ENCODE measurements at regions not wholly inside any gene's neighbourhood (a gene's known extent, or its start where the extent isn't known, plus 50 kb on each side); places are given as distances from the start of the nearest gene placed in this dataset.
"Not testable (repeated sequence)": the region's sequence is repeated elsewhere in the genome, so short reads cannot be mapped to it uniquely, and the experiment has no call there.

DNA sequence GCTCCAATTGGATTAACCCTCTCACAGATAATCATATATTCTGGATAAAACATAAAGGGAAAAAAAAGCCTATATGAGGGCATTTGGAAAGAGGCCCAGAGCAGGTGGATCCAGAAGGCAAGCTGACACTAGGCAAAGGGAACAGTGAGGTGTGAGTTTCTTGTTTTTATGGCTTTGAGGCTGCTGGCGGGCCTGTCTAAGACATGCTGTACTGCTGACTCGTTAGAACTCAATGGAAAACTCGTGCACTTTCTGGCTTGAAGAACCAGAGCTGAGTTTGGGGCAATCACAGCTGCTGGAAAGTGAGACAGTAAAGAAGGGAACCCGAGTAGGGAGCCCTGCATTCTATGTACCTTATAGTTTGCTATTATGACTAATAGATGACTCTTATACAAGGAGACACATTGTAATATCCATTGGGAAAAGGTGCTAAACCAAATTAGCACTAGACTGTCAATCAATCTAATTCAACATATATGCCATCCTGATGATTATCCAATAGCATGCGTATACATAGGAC lies 637.1 kb downstream of the GATA3 start:
- no peak for DNase-seq (ENCODE audit: low read depth)

DNA sequence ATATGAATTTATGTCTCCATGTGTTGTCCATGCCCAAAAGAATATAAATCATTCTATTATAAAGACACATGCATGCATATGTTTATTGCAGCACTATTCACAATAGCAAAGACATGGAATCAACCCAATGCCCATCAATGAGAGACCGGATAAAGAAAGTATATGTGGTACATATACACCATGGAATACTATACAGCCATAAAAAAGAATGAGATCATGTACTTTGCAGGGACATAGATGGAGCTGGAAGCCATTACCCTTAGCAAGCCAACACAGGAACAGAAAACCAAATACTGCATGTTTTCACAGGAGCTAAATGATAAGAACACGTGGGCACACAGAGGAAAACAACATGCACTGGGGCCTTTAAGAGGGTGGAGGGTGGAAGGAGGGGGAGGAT lies 639.1 kb downstream of the GATA3 start:
- DNase-seq (ENCODE audit: low read depth), result not testable (repeated sequence)

DNA sequence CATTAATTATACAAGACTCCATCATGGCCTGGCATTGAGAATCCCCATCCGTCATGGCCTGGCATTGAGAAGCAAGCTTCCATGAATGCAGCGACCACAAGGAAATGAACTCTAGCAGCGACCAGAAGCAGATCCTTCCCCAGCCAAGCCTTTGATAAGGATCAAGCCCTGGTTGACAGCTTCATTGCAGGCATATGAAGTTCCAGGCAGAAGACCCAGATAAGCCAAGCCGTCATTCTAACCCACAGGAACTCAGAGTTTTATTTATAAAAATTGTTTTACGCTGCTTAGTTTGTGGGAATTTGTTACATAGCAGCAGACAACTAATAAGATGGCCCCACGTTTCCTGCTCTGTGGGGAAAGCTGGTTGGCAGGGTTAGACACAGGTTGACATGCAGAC lies 642.3 kb downstream of the GATA3 start:
- DNase-seq (ENCODE audit: low read depth), result no peak

DNA sequence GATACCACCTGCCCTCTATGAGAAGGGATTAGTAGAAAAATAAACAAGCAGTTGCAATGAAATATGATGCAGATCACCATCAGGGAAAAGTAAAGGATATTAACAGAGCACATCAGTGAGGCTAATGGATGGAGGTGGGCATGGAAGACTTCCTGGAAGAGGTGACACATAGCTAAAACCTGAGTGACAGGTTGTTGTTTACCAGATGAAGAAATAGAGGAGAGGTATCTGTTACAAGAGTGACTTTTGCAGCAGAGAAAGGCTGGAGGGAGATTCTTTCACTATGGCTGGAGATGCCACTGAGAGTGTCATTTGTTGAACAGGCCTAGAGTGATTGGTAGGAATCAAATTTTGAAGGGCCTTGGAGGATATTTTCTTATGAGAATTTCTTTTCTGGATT lies 646.2 kb downstream of the GATA3 start:
- no peak for DNase-seq (ENCODE audit: low read depth)

DNA sequence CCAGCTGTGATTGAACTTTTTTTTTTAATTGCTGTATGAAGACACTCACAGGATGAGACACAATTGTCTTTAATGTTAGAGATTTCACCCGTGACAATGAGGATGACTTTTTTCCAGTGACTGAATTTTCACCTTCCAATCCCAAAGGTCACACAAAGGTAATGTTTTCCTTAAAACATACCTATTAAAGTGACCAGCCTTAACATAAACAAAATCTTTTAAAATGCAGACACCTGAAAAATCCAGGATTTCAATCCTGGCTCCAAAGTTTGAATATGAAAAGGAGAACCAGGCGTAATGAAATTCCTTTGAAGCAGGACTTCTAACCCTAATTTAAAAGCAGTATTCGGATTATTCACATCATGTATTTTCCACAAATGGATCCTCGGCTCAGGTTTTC lies 647.7 kb downstream of the GATA3 start:
- DNase-seq (ENCODE audit: low read depth), result no peak

DNA sequence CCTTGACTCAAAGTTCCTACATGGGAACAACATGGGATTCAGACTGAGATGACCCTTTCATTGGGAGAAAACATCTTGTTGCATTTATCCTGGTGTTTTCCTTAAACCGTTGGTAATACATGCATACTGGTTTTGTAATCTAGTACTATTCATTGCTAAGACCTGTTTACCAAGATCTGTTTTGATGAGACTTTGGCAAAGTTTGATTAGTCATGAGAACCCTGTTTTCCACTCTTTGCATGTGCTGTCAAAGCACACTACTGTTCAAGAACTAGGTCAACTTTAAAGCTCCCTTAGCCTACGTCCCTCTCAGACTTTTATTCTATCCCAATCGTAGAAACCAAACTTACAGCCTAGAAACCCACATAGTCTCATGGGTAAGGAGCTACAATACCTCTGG lies 650.9 kb downstream of the GATA3 start:
- no peak for DNase-seq (ENCODE audit: low read depth)

DNA sequence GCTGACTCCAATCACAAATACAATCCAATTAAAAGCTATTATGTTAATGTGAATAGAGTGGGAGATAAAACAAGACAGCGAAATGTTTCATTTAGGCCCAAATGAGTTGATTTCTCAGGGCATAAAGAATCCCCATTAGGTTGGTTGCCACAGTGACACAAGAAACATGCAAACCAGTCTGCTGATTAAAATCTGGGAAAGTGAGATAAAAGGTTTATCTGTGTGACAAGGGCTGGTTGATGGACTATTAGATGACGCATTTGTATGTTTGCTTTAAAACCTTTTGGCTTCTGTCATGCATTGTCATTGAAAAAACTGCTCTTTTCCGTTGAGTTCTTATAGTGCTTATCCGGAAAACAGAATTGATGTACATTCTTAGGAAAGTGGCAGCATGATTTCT lies 658.2 kb downstream of the GATA3 start:
- no peak for DNase-seq (ENCODE audit: low read depth)

DNA sequence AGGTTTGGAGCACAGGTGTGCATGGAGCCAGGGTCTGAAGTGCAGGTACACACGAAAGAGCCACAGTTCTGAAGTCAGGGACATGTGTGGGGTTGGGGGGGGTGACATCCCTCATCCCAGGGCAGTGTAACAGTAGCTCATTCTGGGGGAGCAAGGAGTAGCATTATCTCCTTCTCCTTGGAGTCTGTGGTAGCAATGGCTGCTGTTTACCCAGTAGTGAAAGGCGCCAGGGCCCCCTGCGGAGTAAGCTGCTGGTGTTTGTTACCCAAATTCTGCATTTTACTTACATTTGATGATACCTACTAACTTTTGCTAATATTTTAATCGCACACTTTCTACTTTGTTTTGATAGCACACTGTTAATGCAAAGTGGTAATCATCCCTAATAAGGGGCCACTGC lies 665.5 kb downstream of the GATA3 start:
- DNase-seq (ENCODE audit: low read depth), result no peak

DNA sequence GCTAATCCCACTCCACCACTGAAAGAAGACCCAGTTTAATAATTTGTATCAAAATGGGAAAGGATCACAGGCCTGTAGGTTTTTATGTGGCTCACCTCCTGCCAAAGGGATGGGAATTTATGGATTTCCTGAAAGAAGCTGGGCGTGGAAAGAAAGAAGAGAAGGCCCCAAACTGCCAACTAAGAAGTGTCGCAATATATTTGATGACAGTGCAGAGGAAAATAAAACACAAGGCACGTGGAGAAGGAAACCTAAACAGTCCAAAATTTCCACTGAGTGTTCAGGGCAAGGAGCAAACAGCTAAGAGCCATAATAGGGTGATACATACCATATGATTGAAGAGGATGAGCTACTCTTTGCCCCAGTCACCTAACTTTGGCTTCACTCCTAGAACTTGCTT lies 667.2 kb downstream of the GATA3 start:
- no peak for DNase-seq (ENCODE audit: low read depth)

DNA sequence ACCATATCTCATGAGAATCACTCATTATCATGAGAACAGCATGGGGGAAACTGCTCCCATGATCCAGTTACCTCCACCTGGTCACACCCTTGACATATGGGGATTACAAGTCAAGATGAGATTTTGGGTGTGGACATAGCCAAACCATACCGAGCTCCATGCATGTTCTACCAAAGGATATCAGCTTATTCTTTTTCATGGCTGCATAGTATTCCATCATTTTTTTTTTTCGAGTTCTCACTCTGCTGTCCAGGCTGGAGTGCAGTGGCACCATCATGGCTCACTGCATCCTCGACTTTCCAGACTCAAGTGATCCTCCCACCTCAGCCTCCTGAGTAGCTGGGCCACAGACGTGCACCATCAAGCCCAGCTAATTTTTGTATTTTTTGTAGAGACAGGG lies 668.3 kb downstream of the GATA3 start:
- DNase-seq (ENCODE audit: low read depth), result no peak

DNA sequence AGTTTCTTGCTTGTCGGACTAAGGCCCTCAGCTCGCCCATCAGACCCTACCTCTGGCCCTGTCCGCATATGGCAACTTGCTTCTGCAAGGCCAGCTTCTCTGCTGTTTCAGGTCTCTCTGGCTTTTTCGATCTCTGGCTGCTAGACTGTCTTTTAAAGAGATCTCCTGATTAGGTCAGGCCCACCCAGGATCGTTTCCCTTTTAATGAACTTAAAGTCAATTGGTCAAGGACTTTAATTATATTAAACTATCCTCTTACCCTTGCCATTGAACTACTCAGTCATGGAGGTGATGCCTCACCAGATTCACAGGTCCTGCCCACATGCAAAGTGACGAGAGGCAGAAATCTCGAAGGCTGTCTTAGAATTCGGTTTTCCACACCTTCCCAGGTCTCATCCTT lies 670.9 kb downstream of the GATA3 start:
- no peak for DNase-seq (ENCODE audit: low read depth)

DNA sequence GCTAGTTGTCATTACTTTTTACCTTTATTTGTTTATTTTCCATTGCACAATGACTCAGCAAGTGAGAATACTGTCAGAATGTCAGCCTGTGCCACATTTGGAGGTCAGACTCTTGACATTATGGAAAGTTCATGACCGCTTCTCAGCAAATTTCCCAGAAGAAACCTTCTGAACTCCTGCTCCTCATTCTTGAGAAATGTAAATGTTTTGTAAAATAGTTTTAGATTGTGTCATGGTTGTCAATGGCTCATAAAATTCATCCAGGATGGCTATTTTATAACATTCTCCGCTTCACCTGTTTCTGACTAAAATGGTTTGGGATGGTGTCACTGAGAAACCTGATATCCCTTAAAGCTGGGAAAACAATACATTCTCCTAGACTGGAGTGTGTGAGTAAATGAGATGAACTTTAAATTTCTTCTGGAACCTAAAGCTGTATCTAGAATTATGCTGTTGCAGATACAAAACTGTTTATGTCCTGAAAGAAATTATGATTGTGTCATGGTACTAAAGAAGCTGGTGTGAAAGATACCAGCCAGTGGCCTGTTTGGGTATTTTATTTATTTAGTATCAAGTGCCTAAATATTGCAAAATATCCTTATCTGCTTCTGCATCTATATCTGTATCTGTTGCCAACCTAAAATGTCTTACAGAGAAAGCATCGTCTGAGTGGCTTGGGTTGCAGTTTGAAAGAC lies 671.7 kb downstream of the GATA3 start:
- DNase-seq (ENCODE audit: low read depth), result no peak

DNA sequence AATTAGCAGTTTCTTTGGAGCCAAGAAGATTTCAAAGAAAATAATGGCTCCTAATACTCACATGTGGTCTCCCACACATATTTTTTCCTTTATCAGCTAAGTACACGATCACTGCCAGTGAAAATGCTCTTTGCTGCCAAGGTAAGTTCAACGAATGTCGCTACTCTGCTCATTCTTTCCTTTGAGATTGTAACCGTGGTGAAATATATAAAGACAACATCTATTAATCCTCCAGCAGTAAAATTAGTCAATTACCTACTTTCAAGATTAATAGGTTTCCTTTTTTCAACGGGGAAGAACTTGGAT lies 672.2 kb downstream of the GATA3 start:
- DNase-seq (ENCODE audit: low read depth), result no peak

DNA sequence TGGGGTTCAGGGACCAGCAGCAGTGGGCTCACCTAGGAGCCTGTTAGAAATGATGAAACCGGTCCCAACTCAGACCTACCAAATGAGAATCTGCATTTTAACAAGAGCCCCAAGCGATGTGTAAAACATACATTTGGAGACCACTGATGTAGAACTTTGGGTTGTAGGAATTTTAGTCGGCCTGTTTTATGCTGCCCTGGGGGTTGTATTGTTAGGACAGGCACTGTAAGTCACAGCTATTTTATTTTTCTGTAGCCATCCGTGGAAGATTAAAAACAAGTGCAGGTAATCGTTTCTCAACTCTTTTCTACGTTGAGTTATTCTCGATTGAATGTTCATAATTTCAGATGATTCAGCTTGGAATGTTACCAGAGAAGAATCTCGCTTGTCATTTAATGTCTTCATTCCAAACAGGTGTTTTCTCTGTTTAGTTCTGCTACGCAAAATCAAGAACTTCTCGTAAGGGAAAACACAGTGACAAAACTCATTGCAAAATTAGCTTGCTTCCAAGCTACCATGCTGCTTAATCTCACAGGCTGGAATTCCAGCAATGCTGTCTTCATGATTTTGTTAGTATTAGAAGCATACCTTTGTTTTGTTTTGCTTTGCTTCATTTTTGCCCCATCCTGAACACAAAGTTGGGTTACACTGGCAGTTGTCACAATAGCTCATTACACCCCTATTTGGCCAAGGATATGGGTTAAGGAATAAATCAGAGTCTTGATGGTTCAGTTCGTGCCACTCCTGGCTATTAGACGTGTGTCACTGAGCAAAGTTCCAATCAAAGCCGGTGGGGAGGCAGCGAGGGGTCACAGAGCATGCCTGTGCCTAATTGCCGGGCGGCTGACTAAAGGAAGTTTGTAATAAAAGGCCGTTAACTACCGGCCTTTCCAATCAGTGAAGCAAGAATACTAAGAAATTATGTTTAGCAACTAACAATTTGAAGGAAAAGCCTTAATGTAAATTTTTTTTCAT lies 676.9 kb downstream of the GATA3 start:
- DNase-seq (ENCODE audit: low read depth), result no peak

DNA sequence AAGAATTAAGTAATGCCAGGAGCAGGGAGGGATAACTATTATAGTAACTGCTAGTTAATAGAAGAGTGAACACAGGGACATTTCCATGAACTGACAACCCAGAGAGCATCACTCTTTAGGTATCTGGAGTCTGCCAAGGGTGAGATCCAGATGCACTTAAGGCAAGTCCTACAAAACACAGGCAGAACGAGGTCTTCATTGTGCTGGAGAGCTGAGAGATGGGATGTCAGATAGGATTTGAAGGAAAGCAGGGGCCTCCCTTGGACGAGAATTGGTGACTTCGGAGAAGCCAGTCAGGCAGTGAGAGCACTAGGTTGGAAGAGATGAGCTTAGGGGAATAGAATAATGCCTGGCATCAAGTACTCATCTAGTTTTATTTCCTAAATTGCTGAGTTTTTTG lies 684.5 kb downstream of the GATA3 start:
- DNase-seq (ENCODE audit: low read depth), result no peak

DNA sequence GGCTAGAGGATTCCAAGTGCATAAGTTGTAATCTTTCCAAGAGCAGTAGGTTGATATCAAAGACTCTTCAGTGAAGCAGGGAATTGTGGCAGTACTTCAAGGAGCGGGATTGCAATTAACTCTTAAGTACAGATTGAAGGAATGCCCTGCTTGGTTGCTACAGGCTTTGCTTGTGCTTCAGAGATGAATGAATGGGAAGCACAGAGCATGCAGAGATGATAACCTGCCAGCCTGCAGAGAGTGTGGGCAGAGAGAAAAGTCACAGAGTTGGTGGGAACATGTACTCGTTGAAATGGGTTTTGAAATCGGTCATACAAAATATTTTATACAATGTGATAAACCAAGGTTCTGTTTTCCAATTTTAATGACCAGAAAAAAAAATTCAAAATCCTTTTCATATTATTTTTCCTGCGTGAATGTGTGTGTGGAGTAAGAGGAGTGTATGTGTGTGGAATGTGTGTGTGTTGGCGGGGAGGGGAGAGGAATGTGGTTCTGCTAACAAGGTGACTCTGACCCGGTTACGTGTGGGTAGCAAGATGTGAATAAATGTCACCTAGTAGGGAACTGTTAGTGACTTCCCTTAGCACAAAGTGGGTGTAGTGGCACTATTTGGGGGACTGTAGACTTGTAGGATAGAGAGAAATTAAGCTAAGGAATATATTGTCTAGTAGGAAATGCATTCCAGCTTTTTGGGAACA lies 697.8 kb downstream of the GATA3 start:
- DNase-seq (ENCODE audit: low read depth), result no peak

DNA sequence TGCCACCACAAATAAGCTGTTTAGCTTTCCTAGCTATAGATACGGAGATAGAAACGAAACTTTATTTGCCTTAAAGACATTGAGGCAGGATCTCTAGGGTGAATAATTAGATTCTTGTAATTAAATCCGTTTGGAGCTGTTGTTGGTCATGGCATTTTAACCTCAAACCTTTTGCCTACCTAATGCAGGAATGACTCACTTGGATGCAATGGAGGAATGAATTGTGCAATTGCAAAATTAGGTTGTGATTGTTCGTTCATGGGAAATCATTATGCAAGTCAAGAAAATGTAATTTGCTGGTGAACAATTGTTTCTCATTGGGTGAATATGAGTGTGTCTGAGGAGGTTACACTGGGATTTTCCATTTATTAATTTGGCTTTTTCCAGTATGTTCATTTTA lies 703.5 kb downstream of the GATA3 start:
- no peak for DNase-seq (ENCODE audit: low read depth)

DNA sequence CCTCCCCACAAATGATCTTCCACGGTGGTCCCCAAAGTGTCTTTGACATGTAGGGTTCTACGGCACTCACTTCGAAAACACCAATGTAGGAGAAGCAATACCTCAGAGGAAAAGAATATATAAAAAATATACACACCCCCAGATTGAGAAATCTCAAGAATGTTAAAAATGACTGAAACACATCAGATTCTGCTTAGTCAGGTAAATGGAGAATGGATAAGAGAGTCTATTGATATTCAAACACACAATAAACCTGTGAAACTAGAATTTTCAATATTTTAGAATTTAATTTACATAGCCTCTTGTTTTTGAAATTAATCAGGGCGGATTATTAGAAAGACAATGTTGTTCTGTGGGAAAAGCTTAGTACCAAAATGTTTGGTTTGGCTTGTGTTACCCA lies 712.4 kb downstream of the GATA3 start:
- DNase-seq (ENCODE audit: low read depth), result no peak

DNA sequence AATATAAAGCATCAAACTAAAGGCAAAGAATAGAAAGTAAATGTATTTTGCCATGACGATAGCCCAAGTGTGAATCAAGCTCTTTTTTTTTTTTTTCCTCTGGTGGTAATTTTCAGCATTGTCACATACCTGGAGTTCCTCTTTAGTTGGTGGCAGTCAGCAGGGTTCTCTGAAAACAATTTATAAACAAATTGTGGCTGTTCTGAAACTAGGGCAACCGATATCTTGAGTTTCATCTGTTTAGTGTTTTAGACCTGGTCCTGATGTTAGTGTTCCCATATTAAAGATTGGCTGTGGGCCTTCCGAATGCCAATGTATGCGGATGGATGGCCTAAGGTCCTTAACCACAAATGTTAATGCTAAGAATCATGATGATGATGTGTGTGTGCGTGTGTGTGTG lies 713.1 kb downstream of the GATA3 start:
- DNase-seq (ENCODE audit: low read depth), result no peak

DNA sequence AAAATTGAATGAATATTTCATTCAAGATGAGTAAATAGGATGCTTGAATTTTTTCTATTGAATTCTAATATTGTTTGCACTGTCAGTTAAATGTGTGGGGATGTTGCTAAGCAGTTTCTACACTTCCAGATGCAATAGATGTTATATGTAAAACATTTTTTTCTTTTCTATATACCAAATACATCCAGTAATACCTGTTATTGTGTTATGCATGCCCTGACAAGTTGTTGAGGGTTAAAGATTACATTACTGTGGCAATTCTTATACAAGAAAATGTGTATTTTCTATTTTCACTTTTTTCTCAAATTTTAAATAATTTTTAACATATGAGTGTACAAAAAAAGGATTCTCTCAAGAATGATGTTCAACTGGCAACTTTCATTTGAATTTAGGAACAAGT lies 713.9 kb downstream of the GATA3 start:
- DNase-seq (ENCODE audit: low read depth), result no peak

DNA sequence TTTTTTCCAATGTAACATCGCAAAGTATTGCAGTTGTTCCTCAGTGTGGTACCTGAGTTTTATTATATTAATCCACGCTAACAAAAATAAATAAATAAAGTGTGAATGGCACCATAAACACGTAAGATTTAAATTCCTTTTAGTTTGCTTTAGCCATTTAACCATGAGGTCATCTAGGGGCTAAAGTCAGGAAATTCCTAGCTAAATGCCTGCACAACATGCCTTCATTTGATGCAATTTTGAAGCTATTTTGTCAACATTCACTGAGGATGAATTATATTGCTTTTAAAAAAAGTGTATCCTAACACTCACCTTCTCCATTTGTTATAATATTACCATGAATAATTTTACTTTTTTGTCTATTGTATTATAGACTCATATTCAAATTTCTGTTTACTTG lies 714.4 kb downstream of the GATA3 start:
- DNase-seq (ENCODE audit: low read depth), result no peak

DNA sequence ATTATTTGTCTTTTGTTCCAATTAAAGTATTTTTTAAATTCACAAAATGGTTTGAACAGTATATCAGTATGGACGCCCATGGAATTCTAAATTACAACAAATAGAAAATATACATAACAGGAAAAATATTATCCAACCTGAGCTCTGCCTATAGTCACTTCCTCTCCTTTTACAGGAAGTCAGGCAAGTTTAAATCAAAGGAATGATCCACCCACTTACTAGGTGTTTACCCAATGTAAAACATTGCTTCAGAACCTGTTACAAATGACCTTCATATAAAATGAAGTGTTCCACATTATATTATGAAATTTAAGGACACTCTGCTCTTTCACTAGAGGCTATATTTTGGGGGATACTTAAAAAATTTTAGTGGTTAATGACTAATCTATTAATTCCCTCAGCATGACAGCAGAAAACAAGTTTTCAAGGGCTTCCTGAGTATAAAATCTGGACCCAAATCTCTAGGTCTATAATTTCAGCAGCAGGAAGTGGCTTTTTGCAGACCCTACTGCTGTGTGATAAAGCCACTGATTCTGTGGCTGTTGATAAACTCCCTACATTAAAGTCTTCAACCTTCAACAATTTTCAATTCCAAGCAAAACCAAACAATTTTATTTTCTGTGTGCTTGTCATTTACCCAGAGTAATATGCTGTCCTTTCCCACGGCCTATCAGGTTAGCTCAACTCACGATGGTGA lies 722.6 kb downstream of the GATA3 start:
- DNase-seq (ENCODE audit: low read depth), result no peak

All from stimulated activated CD8-positive, alpha-beta memory T cell treated with anti-CD3 and anti-CD28 coated beads, Interleukin-15, amount 100 ng/mL, for 24 hours (primary cell).